Stimulated activated CD8-positive, alpha-beta memory T cell treated with anti-CD3 and anti-CD28 coated beads, Interleukin-12 subunit alpha, Interleukin-12 subunit beta, amount 100 ng/mL, for 4 hours (primary cell): ENCODE measurements at regions not wholly inside any gene's neighbourhood (a gene's known extent, or its start where the extent isn't known, plus 50 kb on each side); places are given as distances from the start of the nearest gene placed in this dataset.

Source experiments
- DNase-seq: peaks from one replicate; pipeline ENCODE4 v3.0.0-alpha.2; 2020; ENCODE audit warnings: low read depth

DNA sequence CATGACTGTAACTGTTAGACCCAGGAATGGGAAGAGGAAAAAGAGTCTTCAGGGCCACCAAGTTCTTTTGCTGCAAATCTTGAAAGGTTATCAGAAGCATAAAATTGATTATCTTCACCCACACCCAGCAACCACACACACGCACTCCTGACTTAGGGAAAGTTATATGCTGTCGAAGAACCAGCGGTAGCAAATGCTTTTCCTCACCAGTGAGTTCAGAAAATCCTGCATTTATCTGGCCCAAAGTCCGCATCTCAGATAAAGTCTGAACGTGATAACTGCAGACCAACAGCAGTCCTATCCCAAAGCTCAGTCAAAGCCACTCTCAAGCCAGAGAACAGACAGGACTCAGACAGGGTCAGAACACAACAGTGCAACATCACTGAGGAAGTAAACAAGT is 115.6 kb downstream of the IRS2 start:
- no peak for DNase-seq

DNA sequence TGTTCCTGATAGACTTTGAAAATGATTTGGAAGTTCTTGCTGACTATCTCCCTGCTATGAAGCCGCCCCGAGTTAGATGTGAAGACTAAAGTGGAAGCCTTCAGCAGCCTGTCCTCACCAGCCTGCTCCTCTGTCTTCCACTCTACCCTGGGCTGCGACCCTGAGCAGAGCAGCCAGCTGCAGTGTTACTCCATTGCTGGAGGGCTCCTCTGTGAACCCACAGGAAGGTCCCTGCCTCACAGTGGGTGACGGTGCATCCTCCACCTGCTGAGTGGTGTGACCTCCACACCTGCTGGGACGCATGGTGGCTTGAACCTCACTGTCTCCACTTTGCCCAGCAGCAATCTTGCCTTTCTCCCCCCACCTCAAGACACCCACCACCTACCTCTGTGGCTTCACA is 116.4 kb downstream of the IRS2 start:
- no peak for DNase-seq

DNA sequence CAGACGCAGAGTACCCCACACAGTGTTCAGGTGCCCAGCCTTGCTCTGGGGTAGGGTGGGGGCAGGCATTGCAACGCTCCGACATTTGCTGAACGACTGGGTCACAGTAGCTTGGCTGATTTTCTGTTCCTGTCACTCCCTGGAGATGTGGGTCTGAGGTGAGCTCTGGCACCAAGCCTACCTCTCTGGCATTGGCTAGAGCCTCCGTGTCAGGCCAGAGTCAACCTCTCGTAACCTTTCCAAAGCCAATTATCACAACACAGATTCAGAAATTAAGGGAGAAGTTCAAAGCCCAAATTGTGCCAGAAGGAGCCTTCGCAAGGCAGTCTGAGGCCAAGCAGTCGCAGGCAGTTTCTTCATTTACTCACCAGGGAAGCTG is 117.2 kb downstream of the IRS2 start:
- DNase-seq, result no peak

DNA sequence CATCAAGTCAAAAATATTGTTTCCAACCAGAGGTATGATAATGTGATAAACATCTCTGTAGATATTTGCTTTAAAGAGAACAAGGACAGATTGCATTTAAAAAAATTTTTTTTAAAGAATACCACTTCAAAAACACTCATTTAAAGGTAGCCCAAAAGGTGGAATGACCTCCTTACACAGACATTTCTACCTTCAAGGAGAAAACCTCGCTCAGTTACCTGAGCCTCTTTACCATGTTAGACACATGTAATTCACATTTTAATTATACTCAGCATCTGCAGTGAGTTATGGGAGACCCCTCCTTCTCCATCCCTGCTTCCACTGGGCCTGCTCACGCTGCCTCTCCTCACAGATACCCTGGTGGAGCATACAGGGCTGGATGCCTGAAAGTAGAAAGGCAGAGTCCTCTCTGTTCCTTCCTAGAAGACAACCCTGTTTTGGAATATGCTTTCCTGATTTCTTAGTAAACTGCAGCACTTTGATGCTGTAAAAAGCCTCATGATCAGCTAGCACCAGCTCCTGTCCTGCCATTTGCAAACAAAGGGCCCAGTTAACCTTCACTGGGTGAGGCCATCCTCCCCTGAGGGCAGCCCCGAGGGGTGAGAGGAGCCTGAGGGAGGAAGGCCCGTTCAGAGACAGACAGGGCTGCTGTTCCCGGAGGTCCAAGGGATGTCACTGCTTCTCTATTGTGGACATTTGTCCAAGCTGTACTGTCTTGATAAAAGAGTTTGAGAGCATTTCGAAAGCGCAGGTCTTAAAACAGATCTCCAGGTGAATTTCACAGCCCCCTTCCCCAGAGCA is 117.8 kb downstream of the IRS2 start:
- DNase-seq, result no peak

DNA sequence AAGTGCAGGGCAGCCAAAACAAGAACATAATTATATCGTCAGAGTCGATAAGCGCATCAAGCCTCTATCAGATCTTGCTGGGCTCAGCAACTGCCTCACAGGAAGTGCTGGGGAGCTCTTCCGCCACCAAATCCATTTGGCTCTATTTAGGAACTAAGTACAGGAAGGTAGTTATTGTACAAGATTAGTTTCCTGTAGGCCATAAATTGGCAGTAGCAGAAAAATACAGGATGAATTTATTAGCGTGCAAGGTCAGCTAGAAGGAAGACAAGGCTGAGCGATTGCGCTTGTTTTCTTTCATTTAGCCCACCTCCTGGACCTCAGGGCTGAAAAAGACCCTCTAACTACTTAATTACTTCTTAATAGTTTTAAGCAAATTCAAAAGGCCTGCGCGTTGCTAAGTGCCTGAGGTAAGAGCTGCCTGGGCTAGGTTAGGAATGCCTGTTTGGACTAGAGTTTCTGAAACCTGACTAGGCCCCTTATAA is 118.5 kb downstream of the IRS2 start:
- DNase-seq, result no peak

DNA sequence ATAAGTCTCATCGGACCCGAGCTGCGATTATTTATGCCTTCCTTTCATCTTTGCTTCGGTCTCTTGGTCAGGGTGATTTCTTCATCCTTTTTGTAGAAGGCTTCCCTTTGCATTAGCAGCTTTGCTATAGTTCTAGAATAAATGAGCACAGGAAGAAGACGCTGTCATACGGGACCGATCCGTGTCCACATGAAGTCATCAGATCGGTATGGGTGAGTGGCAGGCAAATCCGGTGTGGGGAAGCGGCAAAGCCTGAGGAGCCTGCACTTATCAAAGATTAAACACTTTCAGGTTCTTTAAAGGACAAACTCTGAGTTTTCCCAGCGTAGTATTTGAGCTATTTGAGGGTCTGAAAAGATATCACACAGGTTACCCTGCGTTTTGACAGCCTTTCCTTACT is 119.3 kb downstream of the IRS2 start:
- no peak for DNase-seq

DNA sequence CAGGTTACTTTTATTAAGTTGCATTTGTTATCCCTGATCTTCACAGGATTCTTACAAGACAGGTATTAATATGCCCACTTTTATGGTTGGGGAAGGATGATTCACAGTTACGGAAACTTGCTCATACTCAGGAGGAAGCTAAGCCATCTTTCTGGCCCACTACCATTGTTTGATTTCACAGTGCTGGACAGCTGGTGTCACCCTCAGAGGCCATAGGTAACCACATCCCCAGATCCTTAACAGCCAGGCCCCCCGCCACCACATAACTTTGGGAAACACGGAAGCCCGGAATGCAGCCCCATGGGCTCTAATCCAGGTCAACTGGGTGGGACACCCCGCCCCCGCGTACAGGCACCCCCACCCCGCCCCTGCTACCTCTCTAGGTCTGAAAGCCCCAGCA is 119.7 kb downstream of the IRS2 start:
- no peak for DNase-seq

DNA sequence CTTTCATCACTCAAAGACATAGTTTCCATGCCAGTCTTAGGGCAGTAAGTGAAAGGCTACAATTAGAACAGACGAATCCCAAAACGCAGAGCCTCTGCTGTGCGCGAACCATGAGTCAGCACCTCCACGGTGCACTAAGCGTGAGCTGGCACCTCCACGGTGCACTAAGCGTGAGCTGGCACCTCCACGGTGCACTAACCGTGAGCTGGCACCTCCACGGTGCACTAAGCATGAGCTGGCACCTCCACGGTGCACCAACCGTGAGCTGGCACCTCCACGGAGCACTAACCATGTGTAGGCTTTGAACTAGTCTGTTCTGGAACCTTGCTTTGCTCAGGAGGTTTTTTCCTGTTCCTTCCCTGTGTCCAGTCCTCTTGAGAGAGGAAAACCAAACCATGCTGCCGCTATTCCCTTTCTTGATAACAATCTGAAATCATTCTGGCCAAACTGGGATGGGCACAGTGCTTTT is 120.6 kb downstream of the IRS2 start:
- no peak for DNase-seq

DNA sequence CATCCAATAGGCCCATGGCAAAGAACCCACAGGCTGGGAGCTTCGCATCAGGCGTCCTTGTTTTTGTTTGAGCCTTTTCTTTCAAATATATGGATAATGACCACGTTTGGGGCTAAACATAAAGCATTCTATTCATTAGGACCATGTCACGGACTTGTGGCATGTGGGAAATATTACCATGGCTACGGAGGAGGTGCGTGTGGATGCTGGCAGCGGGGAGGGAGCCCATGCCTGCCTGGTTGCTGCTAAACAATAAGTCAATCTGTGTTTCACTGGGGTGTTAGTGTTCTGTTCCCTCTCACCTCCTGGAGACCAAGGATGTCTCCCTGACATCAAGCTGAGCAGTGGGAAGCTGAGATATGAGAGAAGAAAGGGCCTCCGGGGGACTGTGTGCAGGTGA is 121.1 kb downstream of the IRS2 start:
- DNase-seq, result no peak

DNA sequence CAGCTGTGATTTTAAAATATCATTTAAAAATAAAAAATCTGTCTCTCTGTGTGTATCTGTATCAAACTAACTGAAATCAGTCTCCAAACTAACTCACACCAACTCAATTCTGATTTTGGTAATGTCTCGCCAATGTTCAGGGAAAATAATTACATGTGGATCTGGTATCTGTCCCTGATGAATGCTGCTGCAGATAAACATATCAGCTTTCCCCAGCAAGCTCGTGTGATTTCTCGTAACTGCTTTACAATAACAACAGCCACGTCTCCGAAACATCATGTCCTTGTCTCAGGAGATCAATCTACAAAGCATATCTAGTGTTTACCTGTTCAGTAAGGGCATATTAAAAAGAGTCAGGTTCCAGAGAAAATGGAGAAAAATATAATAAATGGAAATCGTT is 129.0 kb downstream of the IRS2 start:
- no peak for DNase-seq

DNA sequence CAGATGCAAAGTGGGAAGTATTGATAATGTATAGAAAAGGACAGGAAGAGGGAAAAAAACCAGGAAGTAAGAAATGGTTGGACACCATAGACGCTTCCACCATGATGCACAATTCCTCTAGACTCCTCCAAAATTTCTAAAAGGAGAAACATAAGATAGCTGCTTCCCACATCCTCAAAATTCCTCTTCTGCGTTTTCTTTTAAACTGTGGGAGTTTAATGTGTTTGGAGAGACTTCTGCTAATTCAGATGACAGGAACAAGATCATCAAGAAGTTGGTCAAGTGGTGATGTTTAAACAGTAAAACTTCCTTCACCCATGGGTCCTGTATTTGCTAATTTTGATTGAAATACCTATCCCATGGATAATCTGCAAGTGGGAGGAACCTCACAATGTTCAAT is 130.2 kb downstream of the IRS2 start:
- no peak for DNase-seq

DNA sequence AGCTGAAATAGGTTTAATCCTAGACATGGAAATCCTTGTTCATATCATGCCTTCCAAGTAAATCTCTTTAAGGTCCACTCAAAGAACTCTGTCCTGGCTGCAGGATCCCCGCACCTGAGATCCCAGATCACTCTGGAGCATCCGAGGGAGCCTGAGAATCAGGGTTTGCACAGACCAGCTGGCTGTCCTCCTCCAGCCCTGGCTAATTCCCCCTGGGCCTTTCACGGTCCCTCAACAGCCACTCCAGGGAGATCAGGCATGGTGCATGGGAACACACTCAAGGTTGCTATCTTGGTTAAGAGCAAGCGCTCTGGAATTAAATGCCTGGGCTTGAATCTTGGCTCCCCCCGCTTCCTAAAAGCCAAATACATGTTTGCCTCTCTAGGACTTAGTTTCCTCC is 130.8 kb downstream of the IRS2 start:
- no peak for DNase-seq

DNA sequence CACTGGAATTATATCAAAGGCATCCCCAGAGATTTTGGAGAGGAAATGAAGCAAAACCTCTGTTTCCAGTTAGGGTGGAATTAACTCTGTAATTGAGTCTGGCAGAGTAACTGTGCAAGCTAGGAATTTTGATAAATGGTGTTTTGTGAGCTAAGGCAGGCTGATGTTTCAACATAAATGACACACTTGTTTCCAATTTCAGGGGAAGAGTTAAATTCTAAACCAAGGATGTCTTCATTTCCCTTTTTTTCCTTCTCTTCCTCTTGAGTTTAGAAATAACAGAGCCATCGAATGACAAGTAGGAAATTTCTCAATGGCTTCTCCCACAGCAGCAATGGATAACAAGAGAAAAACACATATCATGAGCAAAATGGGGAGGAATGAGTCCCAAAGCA is 131.2 kb downstream of the IRS2 start:
- DNase-seq, result no peak

DNA sequence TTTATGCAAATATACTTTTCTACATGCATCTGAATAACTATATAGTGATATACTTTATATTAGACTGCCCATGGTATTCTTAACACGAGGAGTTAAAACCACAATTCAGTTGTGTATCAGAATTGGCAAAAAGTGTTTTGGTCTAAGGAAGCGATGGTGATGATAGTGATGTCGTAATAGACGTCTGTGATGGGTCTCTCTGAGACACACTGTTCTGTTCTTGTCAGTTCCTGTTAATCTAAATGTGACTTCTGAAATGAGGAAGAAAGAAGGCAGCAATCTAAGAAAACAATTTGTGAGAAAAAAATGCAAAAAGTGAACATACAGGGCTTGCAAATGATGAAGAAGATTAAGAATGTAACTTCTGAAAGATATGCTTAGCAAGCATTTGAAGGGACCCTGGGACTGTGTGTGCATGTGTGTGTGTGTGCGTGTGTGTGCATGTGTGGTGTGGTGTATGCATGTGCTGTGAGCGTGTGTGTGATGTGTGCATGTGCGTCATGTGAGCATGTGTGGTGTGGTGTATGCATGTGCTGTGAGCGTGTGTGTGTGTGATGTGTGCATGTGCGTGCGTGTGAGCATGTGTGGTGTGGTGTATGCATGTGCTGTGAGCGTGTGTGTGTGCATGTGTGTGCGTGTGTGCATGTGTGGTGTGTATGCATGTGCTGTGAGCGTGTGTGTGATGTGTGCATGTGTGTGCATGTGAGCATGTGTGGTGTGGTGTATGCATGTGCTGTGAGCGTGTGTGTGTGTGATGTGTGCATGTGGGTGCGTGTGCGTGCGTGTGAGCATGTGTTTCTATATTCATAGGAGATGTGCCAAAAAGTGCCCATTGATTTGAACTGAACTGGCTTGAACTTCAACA is 131.8 kb downstream of the IRS2 start:
- DNase-seq, result no peak

DNA sequence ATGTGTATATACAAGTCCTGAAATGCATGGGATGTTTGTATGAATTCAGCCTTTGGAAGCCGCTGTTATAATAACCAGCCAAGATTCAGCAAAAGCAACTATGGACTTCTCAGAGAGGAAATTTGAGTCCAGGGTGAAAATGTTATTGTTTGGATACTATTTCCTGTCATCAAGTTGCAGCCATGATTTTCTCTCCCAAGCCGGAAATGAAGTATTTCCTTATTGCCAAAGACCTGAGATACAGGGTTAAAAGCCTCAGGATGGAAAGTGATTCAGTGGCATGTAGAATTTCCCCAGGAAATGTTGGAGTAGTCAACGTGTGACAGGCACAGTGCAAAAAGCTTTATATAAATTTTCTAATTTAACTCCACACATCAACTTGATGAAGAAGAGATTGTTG is 133.9 kb downstream of the IRS2 start:
- DNase-seq, result no peak

DNA sequence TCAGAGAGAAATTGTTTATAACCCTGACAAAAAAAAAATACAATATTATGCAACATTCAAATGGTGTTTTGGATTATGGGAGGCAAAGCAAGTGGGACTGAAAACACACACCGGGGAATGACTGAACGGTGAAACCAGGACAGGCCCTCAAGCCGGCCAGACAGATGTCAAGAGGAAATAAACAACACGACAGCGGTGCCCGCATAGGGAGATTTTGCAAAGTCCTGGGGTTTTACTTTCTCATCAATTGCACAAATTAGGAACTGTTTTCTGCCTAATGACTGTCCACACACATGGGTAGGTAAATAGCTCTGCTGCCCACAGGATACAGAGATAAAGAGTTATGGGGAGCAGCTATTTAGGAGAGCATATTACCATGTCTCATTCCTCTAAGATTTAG is 134.5 kb downstream of the IRS2 start:
- DNase-seq, result no peak

DNA sequence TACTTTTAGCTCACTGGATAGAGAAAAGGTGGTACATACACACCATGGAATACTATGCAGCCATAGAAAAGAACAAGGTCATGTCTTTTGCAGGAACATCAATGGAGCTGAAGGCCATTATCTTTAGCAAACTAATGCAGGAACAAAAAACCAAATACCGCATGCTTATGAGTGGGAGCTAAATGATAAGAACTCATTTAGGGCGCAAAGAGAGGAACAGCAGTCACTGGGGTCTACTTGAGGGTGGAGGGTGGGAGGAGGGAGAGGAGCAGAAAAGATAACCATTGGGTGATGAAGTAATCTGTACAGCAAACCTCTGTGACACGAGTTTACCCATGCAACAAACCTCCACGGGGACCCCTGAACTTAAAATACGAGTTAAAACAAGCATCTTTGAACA is 135.1 kb downstream of the IRS2 start:
- no peak for DNase-seq

DNA sequence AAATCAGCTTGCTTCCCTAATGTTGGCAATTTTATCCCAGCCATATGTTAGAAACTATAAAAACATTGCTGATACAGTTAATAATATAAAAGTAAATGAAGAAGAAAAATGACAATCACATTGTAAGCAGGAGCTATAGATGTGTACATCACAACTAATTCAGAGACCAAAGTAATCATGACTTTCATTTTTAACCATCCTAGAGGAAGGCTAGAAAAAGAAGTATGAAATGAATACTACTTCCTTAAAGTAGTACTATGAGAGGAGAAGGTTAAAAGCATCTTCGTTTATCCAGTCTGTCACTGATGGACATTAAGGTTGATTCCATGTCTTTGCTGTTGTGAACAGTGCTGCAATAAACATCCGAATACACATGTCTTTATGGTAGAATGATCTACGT is 135.5 kb downstream of the IRS2 start:
- no peak for DNase-seq

DNA sequence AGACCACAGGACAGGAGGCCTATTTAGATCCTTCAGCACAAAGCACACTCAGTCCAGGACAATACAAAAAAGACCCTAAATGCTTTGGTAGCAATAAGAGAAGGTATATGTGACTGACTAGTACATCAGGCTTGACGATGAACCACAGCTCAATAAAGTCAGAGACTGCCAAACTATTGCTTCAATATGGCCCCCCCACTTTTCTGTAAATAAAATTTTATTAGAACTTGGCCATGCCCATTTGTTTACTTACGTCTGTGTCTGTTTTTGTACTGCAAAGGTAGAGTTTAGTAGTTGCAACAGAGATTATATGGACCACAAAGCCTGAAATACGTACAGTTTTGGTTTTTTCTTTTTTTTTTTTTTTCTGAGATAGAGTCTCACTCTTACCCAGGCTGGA is 136.7 kb downstream of the IRS2 start:
- DNase-seq, result no peak

DNA sequence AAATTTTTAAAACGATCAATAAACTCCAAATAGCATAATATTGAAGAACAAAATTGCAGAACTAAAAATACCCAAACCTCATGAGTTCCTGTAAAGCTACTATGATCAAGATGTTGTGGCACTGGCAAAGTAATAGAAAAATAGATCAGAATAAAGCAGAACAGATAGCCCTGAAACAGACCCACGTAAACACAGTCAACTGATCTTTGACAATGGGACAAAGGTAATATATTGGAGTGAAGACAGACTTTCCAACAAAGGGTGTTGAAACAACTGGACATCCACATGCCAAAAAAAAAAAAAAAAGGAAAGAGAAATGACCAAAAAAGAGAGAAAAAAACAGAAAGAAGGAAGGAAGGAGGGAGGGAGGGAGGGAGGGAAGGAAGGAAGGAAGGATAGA is 138.7 kb downstream of the IRS2 start:
- no peak for DNase-seq

DNA sequence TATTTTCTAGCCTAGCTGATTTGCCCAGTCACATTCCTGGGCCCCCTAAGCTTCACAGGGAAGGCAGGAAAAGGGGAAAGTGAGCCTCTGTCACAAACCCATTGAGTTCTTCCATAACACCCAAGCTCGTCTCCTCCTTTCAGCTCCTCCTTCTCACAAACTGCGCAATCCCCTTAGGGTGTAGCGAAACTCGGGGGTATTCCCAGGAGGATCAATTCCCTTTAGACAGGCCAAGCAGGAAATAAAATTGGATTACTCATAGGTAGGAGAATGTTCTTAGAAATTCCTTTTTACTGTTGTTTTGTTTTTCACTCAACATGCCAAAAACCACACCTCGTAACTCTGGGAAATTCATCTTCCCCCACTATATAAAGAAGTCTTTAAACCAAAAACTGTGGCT is 139.3 kb downstream of the IRS2 start:
- DNase-seq, result no peak

DNA sequence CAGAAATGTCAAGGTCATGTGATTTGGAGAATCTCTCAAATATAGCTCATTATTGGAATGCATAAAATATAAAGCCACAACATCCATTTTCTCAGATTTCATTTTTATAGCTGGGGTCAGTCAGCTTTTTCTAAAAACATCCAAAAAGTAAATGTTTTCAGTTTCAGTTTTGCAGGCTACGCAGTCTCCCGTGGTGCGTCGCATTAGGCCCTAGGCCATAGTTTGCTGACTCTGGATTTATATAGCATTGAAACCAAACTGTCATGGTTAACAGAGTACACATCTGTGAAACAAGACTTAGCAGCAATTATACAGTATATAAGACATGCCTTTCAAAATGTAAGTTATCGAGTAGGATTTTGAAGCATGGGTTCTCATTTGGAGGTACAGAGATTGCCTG is 140.0 kb downstream of the IRS2 start:
- no peak for DNase-seq

DNA sequence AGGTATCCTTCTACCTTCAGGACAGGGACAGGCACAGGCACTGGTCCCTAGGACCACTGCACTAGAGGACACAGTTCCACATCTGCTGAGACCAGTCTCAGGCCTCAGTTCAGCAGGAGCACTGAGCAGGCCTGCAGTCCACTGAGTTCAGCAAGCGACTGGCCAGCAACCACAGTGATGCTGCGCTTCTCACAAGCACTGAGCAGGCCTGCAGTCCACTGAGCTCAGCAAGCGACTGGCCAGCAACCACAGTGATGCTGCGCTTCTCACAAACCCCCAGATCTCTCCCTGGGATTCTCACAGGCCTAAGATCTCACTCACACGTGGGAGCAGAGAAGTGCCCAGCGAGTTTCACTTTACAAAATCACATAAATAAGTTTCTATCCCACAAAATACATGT is 140.6 kb downstream of the IRS2 start:
- no peak for DNase-seq
